Natural killer cell (primary cell): ENCODE measurements at regions not wholly inside any gene's neighbourhood (a gene's known extent, or its start where the extent isn't known, plus 50 kb on each side); places are given as distances from the start of the nearest gene placed in this dataset.

ENCODE experiments used
- ATAC-seq, 3 donors: fragments of 150-1000 bp in 2 of 3; fragments of 200-7000 bp in 1 of 3; cut with Tn5 transposase; 1 replicate in 1 of 3; 2 replicates in 2 of 3; pipeline ENCODE4 v1.10.0; 2021; ENCODE audit warnings: mild to moderate bottlenecking in 2 of 3, moderate library complexity in 2 of 3
- DNase-seq, 2 donors: peaks; one replicate each; pipeline versions ENCODE4 v3.0.0 to v3.0.0-alpha.2; 2013 to 2021; ENCODE audit warnings: mixed read lengths in 1 of 2
- H3K27ac ChIP-seq: one replicate; pipeline ENCODE4 v1.5.1; 2013; ENCODE audit warnings: mild to moderate bottlenecking, low read length
- H3K27me3 ChIP-seq: one replicate; pipeline ENCODE4 v1.6.1; 2013; ENCODE audit warnings: low read length; ENCODE audit not compliant: control insufficient read depth, insufficient read depth
- H3K36me3 ChIP-seq: one replicate; pipeline ENCODE4 v1.6.1; 2013; ENCODE audit warnings: low read length; ENCODE audit not compliant: control insufficient read depth, insufficient read depth
- H3K4me1 ChIP-seq: one replicate; pipeline ENCODE4 v1.6.1; 2013; ENCODE audit warnings: low read length; ENCODE audit not compliant: control insufficient read depth, insufficient read depth
- H3K4me3 ChIP-seq: one replicate; pipeline ENCODE4 v1.5.1; 2013; ENCODE audit warnings: low read length
- H3K9me3 ChIP-seq: one replicate; pipeline ENCODE4 v1.6.1; 2013; ENCODE audit warnings: low read length; ENCODE audit not compliant: control insufficient read depth, insufficient read depth
- H3K27ac Mint-ChIP-seq, 2 donors: one replicate each; pipeline ENCODE4 v1.8.0; 2022; ENCODE audit warnings: mild to moderate bottlenecking in 2 of 2, mixed read lengths in 2 of 2, moderate library complexity in 1 of 2
- H3K27me3 Mint-ChIP-seq, 2 donors: one replicate each; pipeline ENCODE4 v1.8.0; 2022; ENCODE audit warnings: low read depth in 2 of 2, mixed read lengths in 2 of 2
- H3K36me3 Mint-ChIP-seq: one replicate; pipeline ENCODE4 v1.8.0; 2022; ENCODE audit warnings: mixed read lengths
- H3K4me1 Mint-ChIP-seq, 2 donors: one replicate each; pipeline ENCODE4 v1.8.0; 2022; ENCODE audit warnings: mixed read lengths in 2 of 2
- H3K4me3 Mint-ChIP-seq: one replicate; pipeline ENCODE4 v1.8.0; 2022; ENCODE audit warnings: mild to moderate bottlenecking, moderate library complexity, mixed read lengths
- H3K9me3 Mint-ChIP-seq, 2 donors: one replicate each; pipeline ENCODE4 v1.8.0; 2022; ENCODE audit warnings: mixed read lengths in 2 of 2
- CTCF ChIP-seq: fragments of 200-600 bp; IDR thresholded peaks from one replicate; pipeline ENCODE4 v1.8.0; 2022; ENCODE audit warnings: antibody characterized with exemption
- WGBS: methylation state at CpG from one replicate; pipeline ENCODE4 v1.1.7; 2013; ENCODE audit warnings: missing lambda C conversion rate; ENCODE audit not compliant: insufficient coverage; 5-methylcytosine and 5-hydroxymethylcytosine counted together
- intact Hi-C: fragments of 100-400 bp; cut with micrococcal nuclease; formaldehyde crosslinking; loops from one replicate; pipeline ENCODE4 v1.14.2; 2022

GRCh38 chr3:3278073-3278472, 98.6 kb upstream of the CRBN start:
- H3K9me3 ChIP-seq = no peaks in the 10 kb centered on the region
- H3K4me1 ChIP-seq = no peaks in the 10 kb centered on the region
- H3K27me3 ChIP-seq = no peaks in the 10 kb centered on the region
- H3K4me3 ChIP-seq = no peak overlapping the region
- Mint-ChIP-seq H3K27ac (no peak overlapping the region), H3K36me3 (no peaks in the 10 kb centered on the region), H3K9me3 (peaks cover 0 to 2% of the 10 kb centered on the region in 2 donors), H3K4me1 (no peaks in the 10 kb centered on the region), H3K27me3 (peaks cover 0 to 15% of the 10 kb centered on the region in 2 donors), H3K4me3 (no peak overlapping the region)
- no peak for TF ChIP-seq CTCF
- WGBS = 78% methylated on average over 1 of the region's 1 CpG
- ATAC-seq (no peak), DNase-seq (no peak)
- H3K36me3 ChIP-seq = no peaks in the 10 kb centered on the region
- H3K27ac ChIP-seq = no peak overlapping the region
- intact Hi-C loops = no loop called here

DNA sequence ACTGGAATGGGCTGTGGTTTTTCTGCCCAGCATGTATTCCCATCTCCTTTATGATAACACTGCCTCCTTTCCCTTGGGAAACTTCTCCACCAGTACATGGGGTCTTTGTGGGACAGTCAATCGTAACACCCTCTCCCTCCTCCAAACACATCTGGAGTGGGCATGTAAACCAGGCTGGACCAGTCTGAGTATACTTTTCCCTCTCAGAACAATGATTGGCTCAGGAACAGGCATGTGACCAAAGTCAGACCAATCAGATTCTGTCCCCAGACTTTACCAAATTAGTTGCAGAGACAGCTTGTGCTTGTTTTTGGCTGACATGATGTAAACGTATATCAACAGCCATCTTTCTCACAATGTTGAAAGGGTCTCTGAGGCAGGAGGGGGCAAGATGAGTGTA, 97.1 kb upstream of the CRBN start:
- Mint-ChIP-seq H3K27me3 (peaks cover 0 to 15% of the 10 kb centered on the region in 2 donors), H3K4me1 (no peaks in the 10 kb centered on the region), H3K4me3 (no peak overlapping the region), H3K36me3 (no peaks in the 10 kb centered on the region), H3K9me3 (peaks cover 0 to 2% of the 10 kb centered on the region in 2 donors), H3K27ac (no peak overlapping the region)
- H3K4me1 ChIP-seq = no peaks in the 10 kb centered on the region
- intact Hi-C loops = no loop called here
- H3K27me3 ChIP-seq = no peaks in the 10 kb centered on the region
- no peak for DNase-seq
- no peak for TF ChIP-seq CTCF
- ATAC-seq = no peak
- H3K4me3 ChIP-seq = no peak overlapping the region
- no peaks in the 10 kb centered on the region for H3K9me3 ChIP-seq
- no peak overlapping the region for H3K27ac ChIP-seq
- WGBS = 95% methylated on average over 2 of the region's 2 CpGs
- no peaks in the 10 kb centered on the region for H3K36me3 ChIP-seq

DNA sequence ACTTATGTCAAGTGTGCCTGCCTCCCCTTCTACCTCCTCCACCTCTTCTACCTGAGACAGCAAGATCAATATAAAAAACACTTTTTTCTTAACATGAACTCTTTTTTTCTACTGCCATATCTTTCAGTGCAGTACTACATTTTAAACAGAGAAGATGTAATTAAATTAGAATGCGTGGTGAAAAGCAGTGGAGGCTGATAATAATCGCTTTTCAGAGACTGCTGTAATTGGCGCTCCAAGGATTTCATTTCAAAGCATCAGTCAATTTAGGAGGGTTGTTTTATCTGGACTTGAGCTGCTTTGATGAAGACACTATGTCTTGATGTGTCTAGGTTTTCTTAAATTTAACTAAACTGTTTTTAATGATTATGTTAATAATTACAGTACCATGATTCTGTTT, 85.3 kb upstream of the CRBN start:
- intact Hi-C loops = no loop called here
- Histone ChIP-seq H3K36me3 (no peaks in the 10 kb centered on the region), H3K4me3 (no peak overlapping the region), H3K27me3 (no peaks in the 10 kb centered on the region), H3K9me3 (no peaks in the 10 kb centered on the region), H3K27ac (no peak overlapping the region), H3K4me1 (no peaks in the 10 kb centered on the region)
- H3K4me1 Mint-ChIP-seq = no peaks in the 10 kb centered on the region
- H3K9me3 Mint-ChIP-seq = no peaks in the 10 kb centered on the region
- H3K36me3 Mint-ChIP-seq = no peaks in the 10 kb centered on the region
- TF ChIP-seq CTCF = no peak
- H3K27ac Mint-ChIP-seq = no peak overlapping the region
- 94% methylated on average over 3 of the region's 3 CpGs for WGBS
- no peak overlapping the region for H3K4me3 Mint-ChIP-seq
- ATAC-seq = no peak
- H3K27me3 Mint-ChIP-seq = peaks cover 0 to 8% of the 10 kb centered on the region in 2 donors
- no peak for DNase-seq

- H3K27me3 Mint-ChIP-seq = peaks cover 0 to 16% of the 10 kb centered on the region in 2 donors
- ATAC-seq = no peak
- Histone ChIP-seq H3K4me1 (no peaks in the 10 kb centered on the region), H3K4me3 (no peak overlapping the region), H3K27me3 (no peaks in the 10 kb centered on the region), H3K36me3 (no peaks in the 10 kb centered on the region), H3K9me3 (no peaks in the 10 kb centered on the region), H3K27ac (no peak overlapping the region)
- H3K36me3 Mint-ChIP-seq = no peaks in the 10 kb centered on the region
- no peak for TF ChIP-seq CTCF
- H3K4me3 Mint-ChIP-seq = no peak overlapping the region
- no peaks in the 10 kb centered on the region for H3K9me3 Mint-ChIP-seq
- no peak for DNase-seq
- no peak overlapping the region for H3K27ac Mint-ChIP-seq
- intact Hi-C loops = no loop called here
- no peaks in the 10 kb centered on the region for H3K4me1 Mint-ChIP-seq
Measured at GRCh38 chr3:3260870-3261269, 81.4 kb upstream of the CRBN start.
